ENCODE measurements at regions not wholly inside any gene's neighbourhood (a gene's known extent, or its start where the extent isn't known, plus 50 kb on each side); places are given as distances from the start of the nearest gene placed in this dataset. TPM values are rescaled to one million over a fixed set of nuclear protein-coding genes. Genes with fewer than 3 reads are reported as not detected.

Small RNA genes in the stretch of these regions (small RNA-seq; reads per million reads assigned to genes)
- gene RF00019 (ENCODE audit: low replicate concordance) (not detected), gene RF00432 (ENCODE audit: low replicate concordance) (not detected)
